ENCODE measurements at regions not wholly inside any gene's neighbourhood (a gene's known extent, or its start where the extent isn't known, plus 50 kb on each side); places are given as distances from the start of the nearest gene placed in this dataset.

DNA sequence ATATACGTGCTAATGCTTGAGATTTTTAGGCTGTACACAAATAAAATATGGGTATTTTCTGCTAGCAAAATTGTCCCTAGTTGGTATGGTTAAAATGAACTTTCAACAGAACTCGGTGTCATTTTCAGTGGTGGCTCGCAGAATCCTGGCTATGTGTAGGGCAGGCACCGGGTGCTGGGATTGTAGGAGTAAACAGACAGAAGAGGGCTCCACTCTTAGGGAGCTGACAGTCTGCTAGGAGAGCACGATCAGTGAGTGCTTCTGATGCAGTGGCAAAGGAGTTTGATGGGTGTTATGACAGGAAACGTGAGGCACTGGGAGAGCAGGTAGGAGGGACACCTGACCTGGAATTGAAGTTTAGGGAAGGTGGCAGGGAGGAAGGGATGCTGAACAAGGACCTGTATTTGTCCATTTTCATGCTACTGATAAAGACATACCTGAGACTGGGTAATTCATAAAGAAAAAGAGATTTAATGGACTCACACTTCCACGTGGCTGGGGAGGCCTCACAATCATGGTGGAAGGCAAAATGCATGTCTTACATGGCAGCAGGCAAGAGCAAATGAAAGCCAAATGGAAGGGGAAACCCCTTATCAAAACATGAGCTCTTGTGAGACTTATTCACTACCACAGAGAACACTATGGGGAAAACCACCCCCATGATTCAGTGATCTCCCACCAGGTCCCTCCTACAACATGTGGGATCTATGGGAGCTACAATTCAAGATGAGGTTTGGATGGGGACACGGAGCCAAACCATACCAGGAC lies 105.4 kb upstream of the LCLAT1 start:
- Histone ChIP-seq H3K27ac (no peak overlapping the region), H3K4me3 (no peak overlapping the region), H3K9me3 (no peaks in the 10 kb centered on the region), H3K27me3 (no peaks in the 10 kb centered on the region), H3K36me3 (no peaks in the 10 kb centered on the region), H3K4me1 (peaks cover 0 to 15% of the 10 kb centered on the region in 2 donors)
- DNase-seq (ENCODE audit: low spot score) = no peak
- peak in 1 of 2 donors; percentile 25 for TF ChIP-seq CTCF (IDR thresholded peaks at IDR 0.05)

GRCh38 chr2:30346471-30347169 lies 100.4 kb upstream of the LCLAT1 start:
- Histone ChIP-seq H3K9me3 (no peaks in the 10 kb centered on the region), H3K27me3 (no peaks in the 10 kb centered on the region), H3K4me1 (peaks cover 0 to 32% of the 10 kb centered on the region in 2 donors), H3K36me3 (no peaks in the 10 kb centered on the region), H3K4me3 (peak overlapping the region in 1 of 2 donors; percentile 32), H3K27ac (peak overlapping the region; percentile 59 to 61)
- DNase-seq (ENCODE audit: low spot score) = peak; percentile 67
- TF ChIP-seq CTCF (IDR thresholded peaks at IDR 0.05) = no peak

DNA sequence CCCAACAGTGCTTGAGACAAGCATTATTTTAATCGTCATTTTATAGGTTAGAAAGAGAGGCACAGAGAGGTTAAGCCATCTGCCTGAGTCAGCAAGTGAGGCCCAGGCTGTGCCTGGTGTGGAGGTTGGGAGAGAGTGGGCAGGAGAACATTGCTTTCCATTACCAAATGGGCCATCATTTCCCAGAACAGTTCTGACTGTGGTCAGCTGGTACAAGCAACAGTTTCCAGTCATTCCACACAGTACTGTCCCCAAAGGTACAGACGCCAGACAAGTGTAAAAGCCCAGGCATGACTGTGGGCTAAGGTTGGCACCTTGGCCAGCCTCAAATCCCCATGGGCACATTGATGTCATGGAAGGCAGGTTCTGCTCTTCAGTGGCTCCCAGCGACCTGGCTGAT lies 98.2 kb upstream of the LCLAT1 start:
- no peak overlapping the region for H3K27ac ChIP-seq
- no peak for DNase-seq (ENCODE audit: low spot score)
- no peak for TF ChIP-seq CTCF (IDR thresholded peaks at IDR 0.05)
- H3K4me3 ChIP-seq = no peak overlapping the region
- no peaks in the 10 kb centered on the region for H3K9me3 ChIP-seq
- H3K36me3 ChIP-seq = no peaks in the 10 kb centered on the region
- H3K27me3 ChIP-seq = no peaks in the 10 kb centered on the region
- H3K4me1 ChIP-seq = peaks cover 0 to 42% of the 10 kb centered on the region in 2 donors

DNA sequence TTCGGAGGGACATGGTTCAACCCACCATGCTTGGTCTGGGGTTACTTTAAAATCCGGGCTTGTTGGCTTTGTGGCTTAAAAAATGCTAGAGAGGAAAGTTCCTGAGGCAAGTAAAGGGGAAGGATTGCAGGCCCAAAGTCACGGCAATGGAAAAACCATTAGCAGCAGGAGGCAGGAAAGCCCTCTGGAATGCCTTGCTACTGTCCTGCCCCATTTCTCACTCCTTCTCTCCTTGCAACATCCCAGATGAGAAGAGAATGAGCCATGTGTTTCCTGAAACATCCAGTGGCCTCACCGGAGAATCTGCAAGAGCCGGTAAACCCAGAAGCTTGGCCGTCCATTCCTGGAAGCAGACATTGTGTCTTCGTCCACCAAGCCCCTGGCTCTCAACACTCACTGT lies 97.4 kb upstream of the LCLAT1 start:
- no peak for TF ChIP-seq CTCF (IDR thresholded peaks at IDR 0.05)
- H3K27me3 ChIP-seq = no peaks in the 10 kb centered on the region
- no peaks in the 10 kb centered on the region for H3K36me3 ChIP-seq
- H3K27ac ChIP-seq = no peak overlapping the region
- peaks cover 0 to 42% of the 10 kb centered on the region in 2 donors for H3K4me1 ChIP-seq
- no peak for DNase-seq (ENCODE audit: low spot score)
- no peak overlapping the region for H3K4me3 ChIP-seq
- H3K9me3 ChIP-seq = no peaks in the 10 kb centered on the region

DNA sequence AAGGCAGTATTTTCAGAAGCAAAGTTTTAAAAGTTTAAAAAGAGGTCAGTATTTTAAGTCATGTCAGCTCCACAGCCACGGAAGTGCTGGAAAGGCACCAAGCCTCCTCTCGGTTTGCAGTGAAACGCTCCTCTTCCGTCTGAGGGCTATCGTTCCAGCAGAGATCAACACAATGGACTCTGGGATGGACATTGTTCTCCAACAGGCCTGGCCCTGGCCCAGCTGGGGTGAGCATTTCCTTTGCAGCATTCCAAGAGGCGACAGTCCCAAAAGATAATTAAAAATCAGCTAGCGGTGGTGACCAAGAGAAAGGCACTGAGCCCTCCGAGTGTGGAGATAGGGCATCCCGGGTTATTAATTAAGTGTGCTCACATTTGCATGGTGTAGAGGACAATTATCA lies 95.9 kb upstream of the LCLAT1 start:
- H3K9me3 ChIP-seq = no peaks in the 10 kb centered on the region
- H3K4me1 ChIP-seq = peaks cover 0 to 32% of the 10 kb centered on the region in 2 donors
- no peaks in the 10 kb centered on the region for H3K36me3 ChIP-seq
- TF ChIP-seq CTCF (IDR thresholded peaks at IDR 0.05) = no peak
- H3K27ac ChIP-seq = peak overlapping the region in 1 of 2 donors; percentile 45
- no peaks in the 10 kb centered on the region for H3K27me3 ChIP-seq
- no peak overlapping the region for H3K4me3 ChIP-seq
- DNase-seq (ENCODE audit: low spot score) = no peak

Data from right atrium auricular region (tissue), 2 donors.